ENCODE measurements at regions not wholly inside any gene's neighbourhood (a gene's known extent, or its start where the extent isn't known, plus 50 kb on each side); places are given as distances from the start of the nearest gene placed in this dataset.
"Not testable (repeated sequence)": the region's sequence is repeated elsewhere in the genome, so short reads cannot be mapped to it uniquely, and the experiment has no call there.

GRCh38 chr3:30475809-30476178 is 130.6 kb upstream of the TGFBR2 start:
- Histone ChIP-seq H2AFZ (ENCODE audit: low read depth, low read length, severe bottlenecking) (no peak overlapping the region), H3K9me2 (replicated peaks; ENCODE audit: insufficient read depth, low read length) (no peaks in the 10 kb centered on the region), H3K9ac (ENCODE audit: low read length) (no peak overlapping the region), H3K27ac (ENCODE audit: low read depth, low read length) (no peak overlapping the region), H3K27me3 (ENCODE audit: low read length) (no peaks in the 10 kb centered on the region), H4K20me1 (ENCODE audit: low read depth, low read length) (no peaks in the 10 kb centered on the region), H3F3A (ENCODE audit: insufficient read depth) (no peaks in the 10 kb centered on the region), H3K4me3 (ENCODE audit: insufficient read depth, low read length, poor library complexity, severe bottlenecking) (no peak overlapping the region), H3K4me2 (ENCODE audit: low read depth, low read length, poor library complexity, severe bottlenecking) (no peak overlapping the region), H3K9me3 (ENCODE audit: insufficient read depth, low read length) (no peaks in the 10 kb centered on the region), H3K79me2 (ENCODE audit: insufficient read depth, low read length) (no peaks in the 10 kb centered on the region), H3K36me3 (ENCODE audit: low read length) (no peaks in the 10 kb centered on the region)
- no peak for TF ChIP-seq EZH2phosphoT487 (conservative IDR thresholded peaks at IDR 0.05; ENCODE audit: low read length)
- TF ChIP-seq, protein P1, sequence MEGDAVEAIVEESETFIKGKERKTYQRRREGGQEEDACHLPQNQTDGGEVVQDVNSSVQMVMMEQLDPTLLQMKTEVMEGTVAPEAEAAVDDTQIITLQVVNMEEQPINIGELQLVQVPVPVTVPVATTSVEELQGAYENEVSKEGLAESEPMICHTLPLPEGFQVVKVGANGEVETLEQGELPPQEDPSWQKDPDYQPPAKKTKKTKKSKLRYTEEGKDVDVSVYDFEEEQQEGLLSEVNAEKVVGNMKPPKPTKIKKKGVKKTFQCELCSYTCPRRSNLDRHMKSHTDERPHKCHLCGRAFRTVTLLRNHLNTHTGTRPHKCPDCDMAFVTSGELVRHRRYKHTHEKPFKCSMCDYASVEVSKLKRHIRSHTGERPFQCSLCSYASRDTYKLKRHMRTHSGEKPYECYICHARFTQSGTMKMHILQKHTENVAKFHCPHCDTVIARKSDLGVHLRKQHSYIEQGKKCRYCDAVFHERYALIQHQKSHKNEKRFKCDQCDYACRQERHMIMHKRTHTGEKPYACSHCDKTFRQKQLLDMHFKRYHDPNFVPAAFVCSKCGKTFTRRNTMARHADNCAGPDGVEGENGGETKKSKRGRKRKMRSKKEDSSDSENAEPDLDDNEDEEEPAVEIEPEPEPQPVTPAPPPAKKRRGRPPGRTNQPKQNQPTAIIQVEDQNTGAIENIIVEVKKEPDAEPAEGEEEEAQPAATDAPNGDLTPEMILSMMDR (IDR thresholded peaks at IDR 0.05; ENCODE audit: insufficient read depth, low read length, poor library complexity, severe bottlenecking), result no peak

DNA sequence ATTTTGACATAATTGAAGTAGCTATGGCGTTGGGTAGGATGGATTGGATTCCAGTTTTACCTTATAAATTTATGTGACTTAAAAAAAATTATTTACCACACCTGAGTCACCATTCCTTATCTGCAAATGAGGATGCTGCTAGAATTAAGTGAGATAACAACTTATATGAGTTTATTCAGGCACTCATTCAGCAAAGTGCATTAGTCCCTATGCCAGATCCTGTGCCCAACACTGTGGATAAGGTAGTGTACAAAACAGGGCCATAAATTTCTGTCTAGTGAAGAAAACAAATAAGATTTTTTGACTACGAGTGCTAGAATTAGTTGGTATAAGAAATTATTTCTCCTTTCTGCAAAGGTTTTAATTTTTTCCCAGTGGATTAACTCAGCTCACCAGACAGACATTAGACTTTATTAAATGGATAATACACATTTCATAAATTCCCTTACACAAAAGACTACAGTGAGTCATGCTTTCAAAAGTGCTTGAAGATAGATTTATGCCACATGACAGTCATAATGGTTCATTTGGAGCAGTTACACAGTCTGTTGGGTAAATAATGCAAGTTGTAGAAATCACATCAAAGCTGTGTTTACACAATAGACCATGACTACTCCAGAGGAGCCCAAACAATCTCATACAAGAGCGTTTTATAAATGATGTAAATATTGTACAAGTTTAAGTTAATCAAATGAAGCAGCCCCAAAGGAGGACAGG is 129.9 kb upstream of the TGFBR2 start:
- no peak for TF ChIP-seq EZH2phosphoT487 (conservative IDR thresholded peaks at IDR 0.05; ENCODE audit: low read length)
- TF ChIP-seq, protein P1 (IDR thresholded peaks at IDR 0.05; ENCODE audit: insufficient read depth, low read length, poor library complexity, severe bottlenecking), result no peak

GRCh38 chr3:30477149-30477921 is 129.1 kb upstream of the TGFBR2 start:
- H3K79me2 ChIP-seq (ENCODE audit: insufficient read depth, low read length), result no peaks in the 10 kb centered on the region
- H3K9me3 ChIP-seq (ENCODE audit: insufficient read depth, low read length), result no peaks in the 10 kb centered on the region
- H3K27me3 ChIP-seq (ENCODE audit: low read length), result no peaks in the 10 kb centered on the region
- no peak overlapping the region for H3K4me2 ChIP-seq (ENCODE audit: low read depth, low read length, poor library complexity, severe bottlenecking)
- TF ChIP-seq, protein P1 (IDR thresholded peaks at IDR 0.05; ENCODE audit: insufficient read depth, low read length, poor library complexity, severe bottlenecking), result no peak
- TF ChIP-seq EZH2phosphoT487 (conservative IDR thresholded peaks at IDR 0.05; ENCODE audit: low read length), result no peak
- H3K27ac ChIP-seq (ENCODE audit: low read depth, low read length), result no peak overlapping the region
- no peaks in the 10 kb centered on the region for H4K20me1 ChIP-seq (ENCODE audit: low read depth, low read length)
- H3F3A ChIP-seq (ENCODE audit: insufficient read depth), result no peaks in the 10 kb centered on the region
- H3K9ac ChIP-seq (ENCODE audit: low read length), result no peak overlapping the region
- no peak overlapping the region for H3K4me3 ChIP-seq (ENCODE audit: insufficient read depth, low read length, poor library complexity, severe bottlenecking)
- H2AFZ ChIP-seq (ENCODE audit: low read depth, low read length, severe bottlenecking), result no peak overlapping the region
- no peaks in the 10 kb centered on the region for H3K9me2 ChIP-seq (replicated peaks; ENCODE audit: insufficient read depth, low read length)
- H3K36me3 ChIP-seq (ENCODE audit: low read length), result no peaks in the 10 kb centered on the region

More for the DNA sequence above, 129.9 kb upstream of the TGFBR2 start:
- Histone ChIP-seq H3K9me2 (replicated peaks; ENCODE audit: insufficient read depth, low read length) (no peaks in the 10 kb centered on the region), H3K4me2 (ENCODE audit: low read depth, low read length, poor library complexity, severe bottlenecking) (no peak overlapping the region), H2AFZ (ENCODE audit: low read depth, low read length, severe bottlenecking) (no peak overlapping the region), H3K9me3 (ENCODE audit: insufficient read depth, low read length) (no peaks in the 10 kb centered on the region), H3K9ac (ENCODE audit: low read length) (no peak overlapping the region), H4K20me1 (ENCODE audit: low read depth, low read length) (no peaks in the 10 kb centered on the region), H3K27me3 (ENCODE audit: low read length) (no peaks in the 10 kb centered on the region), H3F3A (ENCODE audit: insufficient read depth) (no peaks in the 10 kb centered on the region), H3K36me3 (ENCODE audit: low read length) (no peaks in the 10 kb centered on the region), H3K4me3 (ENCODE audit: insufficient read depth, low read length, poor library complexity, severe bottlenecking) (no peak overlapping the region), H3K79me2 (ENCODE audit: insufficient read depth, low read length) (no peaks in the 10 kb centered on the region), H3K27ac (ENCODE audit: low read depth, low read length) (no peak overlapping the region)

DNA sequence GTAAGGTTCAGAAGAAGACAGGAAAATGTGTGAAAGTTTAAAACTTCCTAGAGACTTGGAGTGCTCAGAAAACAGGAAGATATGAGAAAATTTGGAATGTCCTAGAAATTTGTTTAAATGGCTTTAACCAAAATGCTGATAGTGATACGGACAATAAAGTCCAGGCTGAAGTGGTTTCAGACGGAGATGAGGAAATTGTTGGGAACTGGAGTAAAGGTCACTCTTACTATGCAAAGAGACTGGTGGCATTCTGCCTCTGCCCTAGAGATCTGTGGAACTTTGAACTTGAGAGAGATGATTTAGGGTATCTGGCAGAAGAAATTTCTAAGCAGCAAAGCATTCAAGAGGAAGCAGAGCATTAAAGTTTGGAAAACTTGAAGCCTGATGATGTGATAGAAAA is 126.7 kb upstream of the TGFBR2 start:
- H2AFZ ChIP-seq (ENCODE audit: low read depth, low read length, severe bottlenecking); H3K9me2 ChIP-seq (replicated peaks; ENCODE audit: insufficient read depth, low read length); H3K9me3 ChIP-seq (ENCODE audit: insufficient read depth, low read length); H3K4me2 ChIP-seq (ENCODE audit: low read depth, low read length, poor library complexity, severe bottlenecking); H3K27me3 ChIP-seq (ENCODE audit: low read length); H4K20me1 ChIP-seq (ENCODE audit: low read depth, low read length); H3K9ac ChIP-seq (ENCODE audit: low read length); H3K27ac ChIP-seq (ENCODE audit: low read depth, low read length); H3K4me3 ChIP-seq (ENCODE audit: insufficient read depth, low read length, poor library complexity, severe bottlenecking); H3K79me2 ChIP-seq (ENCODE audit: insufficient read depth, low read length); H3F3A ChIP-seq (ENCODE audit: insufficient read depth); H3K36me3 ChIP-seq (ENCODE audit: low read length): not testable (repeated sequence)

DNA sequence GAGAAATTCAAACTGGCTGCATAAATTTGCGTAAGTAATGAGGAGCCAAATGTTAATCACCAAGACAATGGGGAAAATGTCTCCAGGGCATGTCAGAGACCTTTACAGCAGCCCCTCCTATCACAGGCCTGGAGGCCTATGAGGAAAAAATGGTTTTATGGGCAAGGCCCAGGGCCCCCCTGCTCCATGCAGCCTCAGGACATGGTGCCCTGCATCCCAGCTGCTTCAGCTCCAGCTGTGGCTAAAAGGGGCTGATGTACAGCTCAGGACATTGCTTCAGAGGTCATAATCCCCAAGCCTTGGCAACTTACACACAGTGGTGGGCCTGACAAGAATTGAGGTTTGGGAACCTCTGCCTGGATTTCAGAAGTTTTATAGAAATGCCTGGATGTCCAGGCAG is 126.2 kb upstream of the TGFBR2 start:
- H3F3A ChIP-seq (ENCODE audit: insufficient read depth); H3K4me3 ChIP-seq (ENCODE audit: insufficient read depth, low read length, poor library complexity, severe bottlenecking); H3K36me3 ChIP-seq (ENCODE audit: low read length); H3K27me3 ChIP-seq (ENCODE audit: low read length); H3K9me2 ChIP-seq (replicated peaks; ENCODE audit: insufficient read depth, low read length); H3K27ac ChIP-seq (ENCODE audit: low read depth, low read length); H3K4me2 ChIP-seq (ENCODE audit: low read depth, low read length, poor library complexity, severe bottlenecking); H3K79me2 ChIP-seq (ENCODE audit: insufficient read depth, low read length); H4K20me1 ChIP-seq (ENCODE audit: low read depth, low read length); H3K9me3 ChIP-seq (ENCODE audit: insufficient read depth, low read length); H2AFZ ChIP-seq (ENCODE audit: low read depth, low read length, severe bottlenecking); H3K9ac ChIP-seq (ENCODE audit: low read length): not testable (repeated sequence)

Measured in SU-DHL-6 (cell line).